Endothelial cell of umbilical vein (primary cell): ENCODE measurements at regions not wholly inside any gene's neighbourhood (a gene's known extent, or its start where the extent isn't known, plus 50 kb on each side); places are given as distances from the start of the nearest gene placed in this dataset.

ENCODE experiments used
- BruUV-seq: library from RNA; stranded (reverse); fragments of 400-500 nt; replicated peaks from 2 replicates; lab custom pipeline; 2021; lab: Mats Ljungman, UMichigan
- CTCF ChIA-PET: fragments of 300-600, 350-600 bp; sonication (Branson Sonifier 250); formaldehyde crosslinking; loops from one replicate; lab custom pipeline; 2021; ENCODE audit warnings: antibody characterized with exemption, inconsistent platforms; lab: Charles Lee
- POLR2A ChIA-PET: fragments of 300-600, 350-600 bp; sonication (Branson Sonifier 250); formaldehyde crosslinking; loops from one replicate; lab custom pipeline; 2021; ENCODE audit warnings: antibody characterized with exemption, inconsistent platforms; lab: Charles Lee
- DNase-seq: peaks from one replicate; pipeline ENCODE4 v3.0.0-alpha.2; 2011; ENCODE audit warnings: low read depth, low spot score
- FAIRE-seq: peaks from 2 replicates; lab custom pipeline; 2011; peaks lifted over from hg19 to GRCh38; lab: Jason Lieb, UNC
- H2AFZ ChIP-seq: 2 replicates; pipeline ENCODE4 v1.6.0; 2012; ENCODE audit warnings: low read depth, low read length, control low read depth, inconsistent platforms
- H3K27ac ChIP-seq: 2 replicates; pipeline ENCODE4 v1.5.1; 2011; ENCODE audit warnings: low read depth, mild to moderate bottlenecking, control low read depth, low read length, moderate library complexity; ENCODE audit not compliant: insufficient read depth
- H3K27me3 ChIP-seq, 2 experiments: 2 replicates each; pipeline versions ENCODE4 v1.6.0 to v1.6.1; 2011; ENCODE audit warnings: low read length in 2 of 2, mixed read lengths in 1 of 2; ENCODE audit not compliant: control insufficient read depth in 2 of 2, insufficient read depth in 2 of 2
- H3K36me3 ChIP-seq, 2 experiments: 2 replicates in 1 of 2; 3 replicates in 1 of 2; pipeline ENCODE4 v1.5.1; 2011; ENCODE audit warnings: low read length in 2 of 2, mild to moderate bottlenecking in 1 of 2, moderate library complexity in 1 of 2; ENCODE audit not compliant: control insufficient read depth in 2 of 2, insufficient read depth in 2 of 2; ENCODE audit errors: extremely low read depth in 1 of 2
- H3K4me1 ChIP-seq: 3 replicates; pipeline ENCODE4 v1.5.1; 2011; ENCODE audit warnings: mild to moderate bottlenecking, low read length; ENCODE audit not compliant: control insufficient read depth, insufficient read depth; ENCODE audit errors: extremely low read depth
- H3K4me2 ChIP-seq: 2 replicates; pipeline ENCODE4 v1.6.1; 2011; ENCODE audit warnings: low read length, control low read depth, mixed read lengths; ENCODE audit not compliant: insufficient read depth
- H3K4me3 ChIP-seq, 3 experiments: fragments of 200-600 bp in 1 of 3; sonication (generic), shearing (Covaris generic) in 1 of 3; replicated peaks in 1 of 3; 2 replicates each; pipeline ENCODE4 v1.5.1; 2011 to 2016; ENCODE audit warnings: control low read depth in 3 of 3, low read length in 3 of 3, mild to moderate bottlenecking in 2 of 3, inconsistent platforms in 1 of 3, low read depth in 1 of 3, moderate library complexity in 1 of 3; ENCODE audit not compliant: insufficient read depth in 1 of 3
- H3K79me2 ChIP-seq: 2 replicates; pipeline ENCODE4 v1.6.0; 2012; ENCODE audit warnings: low read length, inconsistent platforms; ENCODE audit not compliant: control insufficient read depth, insufficient read depth
- H3K9ac ChIP-seq: replicated peaks from 2 replicates; pipeline ENCODE3; 2011; ENCODE audit warnings: low read length, control low read depth; ENCODE audit not compliant: insufficient read depth; ENCODE audit errors: extremely low read depth
- H3K9me1 ChIP-seq: replicated peaks from 3 replicates; pipeline ENCODE4 v1.6.0; 2011; ENCODE audit warnings: mild to moderate bottlenecking, low read length; ENCODE audit not compliant: control insufficient read depth, insufficient read depth; ENCODE audit errors: extremely low read depth
- H3K9me3 ChIP-seq: replicated peaks from 2 replicates; pipeline ENCODE4 v1.5.1; 2012; ENCODE audit warnings: low read length, inconsistent platforms; ENCODE audit not compliant: control insufficient read depth, insufficient read depth
- H4K20me1 ChIP-seq: replicated peaks from 2 replicates; pipeline ENCODE3; 2011; ENCODE audit warnings: mild to moderate bottlenecking, low read length; ENCODE audit not compliant: control insufficient read depth, insufficient read depth; ENCODE audit errors: extremely low read depth
- EZH2 ChIP-seq: IDR thresholded peaks from 2 replicates; pipeline ENCODE4 v1.6.1; 2012; ENCODE audit warnings: borderline replicate concordance, low read depth, mild to moderate bottlenecking, moderate library complexity, low read length, inconsistent platforms; ENCODE audit not compliant: severe bottlenecking
- FOS ChIP-seq: IDR thresholded peaks from 2 replicates; pipeline ENCODE4 v1.6.1; 2011; ENCODE audit warnings: mild to moderate bottlenecking, low read length, moderate library complexity, borderline replicate concordance; ENCODE audit not compliant: insufficient read depth
- GATA2 ChIP-seq: IDR thresholded peaks from 2 replicates; pipeline ENCODE4 v1.7.0; 2011; ENCODE audit warnings: low read depth, mild to moderate bottlenecking, moderate library complexity, mixed read lengths, low read length; ENCODE audit not compliant: insufficient read length, insufficient read depth
- JUN ChIP-seq: IDR thresholded peaks from 2 replicates; pipeline ENCODE4 v1.6.1; 2011; ENCODE audit warnings: borderline replicate concordance, low read depth; ENCODE audit not compliant: insufficient read length, insufficient read depth
- MYC ChIP-seq: IDR thresholded peaks from one replicate; pipeline ENCODE4 v1.6.1; 2011; ENCODE audit warnings: mild to moderate bottlenecking, low read depth, low read length
- POLR2A ChIP-seq: IDR thresholded peaks from 2 replicates; pipeline ENCODE4 v1.6.1; 2012; ENCODE audit warnings: low read depth, mild to moderate bottlenecking, control low read depth, low read length
- POLR2AphosphoS5 ChIP-seq: IDR thresholded peaks from 2 replicates; pipeline ENCODE4 v1.6.1; 2012; ENCODE audit warnings: low read depth, mild to moderate bottlenecking, control low read depth, low read length, moderate library complexity; ENCODE audit not compliant: insufficient read depth
- dilution Hi-C: fragments of 300-500 bp; cut with MboI; formaldehyde crosslinking; loops from one replicate; pipeline ENCODE4 v1.15.0; 2019; ENCODE audit warnings: low sequenced_read_pairs; ENCODE audit not compliant: extremely low pct_ligation_motif_present
- intact Hi-C: fragments of 100-400 bp; cut with micrococcal nuclease; formaldehyde crosslinking; loops from one replicate; pipeline ENCODE4 v1.10.0; 2022
- TF ChIP-seq, protein P1 (sequence below): IDR thresholded peaks from 2 replicates; pipeline ENCODE4 v1.6.1; 2011; ENCODE audit not compliant: insufficient read depth, insufficient read length
- TF ChIP-seq, protein P2 (sequence below), 2 donors: IDR thresholded peaks; 1 replicate in 1 of 2; 2 replicates in 1 of 2; pipeline ENCODE4 v1.5.1; 2011; ENCODE audit warnings: low read length in 2 of 2, mild to moderate bottlenecking in 2 of 2, moderate library complexity in 2 of 2, control low read depth in 1 of 2, inconsistent platforms in 1 of 2, low read depth in 1 of 2; ENCODE audit not compliant: insufficient read depth in 1 of 2; ENCODE audit errors: extremely low read depth in 1 of 2

DNA sequence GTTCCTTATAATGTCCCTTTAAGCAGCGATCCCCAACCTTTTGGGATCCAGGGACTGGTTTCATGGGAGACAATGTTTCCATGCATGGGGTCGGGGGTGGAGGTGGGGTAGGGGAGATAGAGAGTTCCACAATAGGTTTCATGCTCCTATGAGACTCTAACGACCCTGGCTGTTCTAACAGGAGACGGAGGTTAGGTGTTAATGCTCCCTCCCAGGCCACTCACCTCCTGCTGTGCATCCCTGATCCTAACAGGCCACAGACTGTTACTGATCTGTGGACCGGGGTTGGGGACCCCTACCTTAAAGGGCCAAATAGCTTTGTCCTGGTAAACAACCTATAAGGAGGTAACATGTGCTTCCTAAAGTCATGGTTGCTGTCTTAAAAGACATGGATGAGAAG, 602.5 kb upstream of the RGMB start:
- dilution Hi-C loops: no loop called here
- DNase-seq (no peak), FAIRE-seq (no peak)
- Histone ChIP-seq H3K9me1 (no peaks in the 10 kb centered on the region), H3K4me1 (no peaks in the 10 kb centered on the region), H3K27me3 (no peaks in the 10 kb centered on the region), H3K9me3 (no peaks in the 10 kb centered on the region), H4K20me1 (no peaks in the 10 kb centered on the region), H3K4me2 (no peak overlapping the region), H3K9ac (no peak overlapping the region), H3K27ac (no peak overlapping the region), H2AFZ (no peak overlapping the region), H3K36me3 (no peaks in the 10 kb centered on the region), H3K4me3 (no peak overlapping the region), H3K79me2 (no peaks in the 10 kb centered on the region)
- CTCF ChIA-PET: no interaction called here
- intact Hi-C loops: loop anchor here (10.0 kb wide), 1 partner anchor 636 kb away; no protein-coding TSS in a partner anchor
- BruUV-seq: no TSS peak
- POLR2A ChIA-PET: no interaction called here
- TF ChIP-seq POLR2AphosphoS5: no peak
- TF ChIP-seq EZH2: no peak
- no peak for TF ChIP-seq MYC
- TF ChIP-seq, protein P1, sequence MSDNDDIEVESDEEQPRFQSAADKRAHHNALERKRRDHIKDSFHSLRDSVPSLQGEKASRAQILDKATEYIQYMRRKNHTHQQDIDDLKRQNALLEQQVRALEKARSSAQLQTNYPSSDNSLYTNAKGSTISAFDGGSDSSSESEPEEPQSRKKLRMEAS: no peak
- no peak for TF ChIP-seq JUN
- no peak for TF ChIP-seq FOS
- TF ChIP-seq GATA2: no peak
- TF ChIP-seq POLR2A: no peak
- TF ChIP-seq, protein P2, sequence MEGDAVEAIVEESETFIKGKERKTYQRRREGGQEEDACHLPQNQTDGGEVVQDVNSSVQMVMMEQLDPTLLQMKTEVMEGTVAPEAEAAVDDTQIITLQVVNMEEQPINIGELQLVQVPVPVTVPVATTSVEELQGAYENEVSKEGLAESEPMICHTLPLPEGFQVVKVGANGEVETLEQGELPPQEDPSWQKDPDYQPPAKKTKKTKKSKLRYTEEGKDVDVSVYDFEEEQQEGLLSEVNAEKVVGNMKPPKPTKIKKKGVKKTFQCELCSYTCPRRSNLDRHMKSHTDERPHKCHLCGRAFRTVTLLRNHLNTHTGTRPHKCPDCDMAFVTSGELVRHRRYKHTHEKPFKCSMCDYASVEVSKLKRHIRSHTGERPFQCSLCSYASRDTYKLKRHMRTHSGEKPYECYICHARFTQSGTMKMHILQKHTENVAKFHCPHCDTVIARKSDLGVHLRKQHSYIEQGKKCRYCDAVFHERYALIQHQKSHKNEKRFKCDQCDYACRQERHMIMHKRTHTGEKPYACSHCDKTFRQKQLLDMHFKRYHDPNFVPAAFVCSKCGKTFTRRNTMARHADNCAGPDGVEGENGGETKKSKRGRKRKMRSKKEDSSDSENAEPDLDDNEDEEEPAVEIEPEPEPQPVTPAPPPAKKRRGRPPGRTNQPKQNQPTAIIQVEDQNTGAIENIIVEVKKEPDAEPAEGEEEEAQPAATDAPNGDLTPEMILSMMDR (IDR thresholded peaks at IDR 0.05; ENCODE audit: extremely low read depth in 1 of 2, insufficient read depth in 1 of 2, low read depth in 1 of 2, low read length in 2 of 2): no peak
